Stimulated activated CD8-positive, alpha-beta memory T cell treated with anti-CD3 and anti-CD28 coated beads, Interleukin-7, amount 100 ng/mL, for 1 hour (primary cell): ENCODE measurements at regions not wholly inside any gene's neighbourhood (a gene's known extent, or its start where the extent isn't known, plus 50 kb on each side); places are given as distances from the start of the nearest gene placed in this dataset.

Experiments used
- DNase-seq, 2 donors: peaks; one replicate each; pipeline ENCODE4 v3.0.0-alpha.2; 2020; ENCODE audit warnings: low read depth in 2 of 2

DNA sequence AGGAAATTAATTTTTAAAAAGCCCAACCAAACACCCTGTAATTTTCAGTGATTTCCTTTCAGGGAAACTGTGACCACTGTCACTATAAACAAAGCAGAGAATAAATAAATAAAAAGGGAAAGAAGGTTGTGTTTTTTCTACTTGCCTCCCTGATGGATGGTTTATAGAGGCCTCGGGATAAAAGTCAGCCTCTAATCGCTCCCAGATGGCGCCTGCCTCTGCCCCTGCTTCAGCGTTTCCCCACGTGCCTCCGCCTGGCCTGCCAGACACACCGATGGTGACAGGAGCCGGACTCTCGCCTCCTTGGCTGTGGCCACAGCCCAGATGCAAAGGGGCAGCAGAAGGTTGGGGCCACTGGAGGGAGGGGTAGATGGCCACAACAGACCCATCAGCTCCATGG is 327.7 kb downstream of the CDC5L start:
- DNase-seq = no peak

DNA sequence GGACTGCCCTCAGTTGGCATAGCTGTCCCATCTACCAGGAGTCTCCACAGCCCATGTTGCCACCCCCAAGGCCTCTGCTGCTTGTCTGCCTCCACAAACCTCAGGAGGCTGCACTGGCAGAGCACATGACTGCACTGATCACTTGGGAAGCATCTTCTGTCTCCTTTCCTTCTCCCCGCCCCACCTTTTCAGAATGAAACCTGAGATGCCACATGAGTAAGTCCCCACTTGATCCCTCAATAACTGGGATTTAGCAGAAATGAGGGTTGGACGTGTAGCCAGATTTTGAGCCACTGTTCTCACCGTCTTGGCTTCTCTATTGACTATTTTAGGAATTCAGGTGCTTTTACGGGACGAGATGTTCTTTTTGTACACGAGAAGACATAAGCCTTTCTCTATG is 328.4 kb downstream of the CDC5L start:
- no peak for DNase-seq

DNA sequence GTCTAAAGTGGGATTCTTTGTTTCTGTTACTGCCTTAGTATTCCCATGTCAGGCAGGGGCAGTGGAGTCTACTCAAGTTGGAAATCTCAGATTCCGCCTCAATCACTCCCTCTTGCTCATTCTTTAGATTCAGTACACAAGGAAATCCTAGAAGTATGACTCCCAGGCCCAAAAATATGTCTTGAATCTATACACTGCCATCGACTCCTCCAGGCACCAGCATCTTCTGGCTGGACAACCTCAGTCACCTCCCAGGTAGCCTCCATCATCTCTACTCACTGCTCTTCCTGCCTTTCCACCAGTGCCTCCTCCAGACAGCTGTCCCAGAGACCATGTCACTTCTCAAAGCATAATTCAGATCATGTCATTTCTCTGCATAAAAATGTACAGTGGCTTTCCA is 329.9 kb downstream of the CDC5L start:
- DNase-seq = no peak

DNA sequence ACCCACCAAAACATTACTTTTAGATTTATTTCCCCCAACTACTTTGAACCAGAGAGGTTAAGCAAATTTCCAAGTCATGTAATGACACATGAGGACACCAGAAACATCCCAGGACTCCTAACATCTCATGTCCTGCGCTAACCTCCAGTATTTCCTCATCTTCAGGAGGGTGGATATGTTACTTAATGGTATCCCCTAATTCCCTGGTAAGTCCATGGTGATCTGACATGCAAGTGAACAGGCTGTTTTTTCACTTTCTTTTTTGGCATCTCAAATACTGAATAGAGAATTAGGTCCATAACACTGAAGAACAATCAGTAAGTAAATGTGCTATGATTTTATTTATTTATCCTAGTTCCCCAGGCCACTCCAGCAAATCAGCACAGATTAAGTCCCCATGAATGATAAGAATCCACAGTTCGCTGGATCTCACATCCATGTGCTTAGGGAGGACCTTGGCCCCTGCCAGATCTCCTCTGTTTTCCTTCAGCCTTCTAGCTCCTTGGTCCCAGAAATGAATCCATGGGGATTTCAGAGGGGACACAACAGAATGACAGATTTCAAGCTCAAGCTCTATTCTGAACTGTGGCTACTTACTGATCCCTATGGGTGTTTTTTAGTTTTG is 334.6 kb downstream of the CDC5L start:
- DNase-seq = no peak

DNA sequence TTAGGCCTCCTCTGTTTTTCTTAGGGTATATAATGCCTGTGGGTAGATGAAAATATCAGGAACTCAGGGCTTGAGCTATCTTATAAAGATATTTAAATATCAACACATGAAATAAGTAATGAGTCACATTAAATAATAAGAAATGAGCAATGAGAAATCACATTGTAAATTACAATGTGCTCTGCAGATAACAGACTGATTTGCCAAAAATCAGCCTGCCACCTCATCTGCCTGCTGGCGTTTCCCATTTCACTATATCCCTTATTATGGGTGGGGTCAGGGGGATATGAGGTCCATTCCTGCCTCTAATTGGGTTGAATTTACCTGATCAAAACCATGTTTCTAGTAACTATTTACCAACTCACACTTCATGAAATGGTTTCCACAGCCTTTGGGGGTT is 335.2 kb downstream of the CDC5L start:
- no peak for DNase-seq

DNA sequence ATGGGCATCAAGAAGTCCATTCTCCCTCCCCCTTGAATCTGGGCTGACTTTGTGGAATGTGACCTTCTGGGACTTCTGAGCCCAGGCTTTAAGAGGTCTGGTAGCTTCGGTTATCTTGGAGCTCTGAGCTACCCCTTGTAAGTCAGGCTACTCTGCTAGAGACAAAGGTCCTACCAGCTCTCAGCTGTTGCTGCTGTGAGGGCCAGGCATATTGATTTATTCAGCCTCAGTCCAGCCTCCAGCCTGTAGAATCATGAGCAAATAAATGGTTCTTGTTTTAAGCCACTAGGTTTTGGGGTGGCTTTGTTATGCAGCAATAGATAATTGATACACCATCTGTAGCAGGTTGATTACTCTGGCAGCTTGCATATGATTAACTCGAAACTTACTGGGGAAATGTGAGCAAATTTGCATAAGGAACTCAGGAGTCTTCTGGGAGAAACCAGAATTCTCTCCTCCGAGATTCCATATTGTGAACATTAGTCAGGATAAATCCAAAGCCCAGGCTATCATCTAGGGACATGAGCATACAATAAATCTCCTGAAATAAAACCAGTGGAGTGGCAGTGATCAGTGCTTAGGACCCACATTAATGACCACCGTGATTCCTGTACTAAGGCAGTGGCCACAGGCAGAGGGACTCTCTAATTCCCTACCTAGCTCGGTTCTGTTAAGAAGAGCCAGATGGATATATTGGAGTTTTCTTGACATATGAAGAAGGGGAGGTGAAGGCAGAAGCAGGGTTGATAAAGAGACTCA is 336.1 kb downstream of the CDC5L start:
- DNase-seq = no peak

DNA sequence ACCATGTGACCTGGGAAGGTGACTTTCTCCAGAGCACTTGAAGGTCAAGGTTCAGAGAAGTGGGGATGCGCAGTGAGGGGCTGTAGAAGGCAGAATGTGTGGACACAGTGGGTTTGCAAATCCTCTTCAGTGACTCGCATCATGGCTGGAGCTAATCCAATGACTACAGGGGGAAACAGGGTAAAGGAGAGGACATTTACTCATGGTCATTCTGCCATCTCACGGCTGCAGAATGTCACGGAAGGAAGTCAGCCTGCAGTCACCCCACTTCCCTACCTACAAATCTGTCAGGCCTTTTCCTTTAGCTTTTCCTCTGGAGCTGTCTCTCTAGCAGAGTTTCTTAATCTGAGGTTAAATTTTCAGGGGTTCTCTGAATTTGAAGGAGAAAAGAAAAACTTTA is 337.6 kb downstream of the CDC5L start:
- no peak for DNase-seq

DNA sequence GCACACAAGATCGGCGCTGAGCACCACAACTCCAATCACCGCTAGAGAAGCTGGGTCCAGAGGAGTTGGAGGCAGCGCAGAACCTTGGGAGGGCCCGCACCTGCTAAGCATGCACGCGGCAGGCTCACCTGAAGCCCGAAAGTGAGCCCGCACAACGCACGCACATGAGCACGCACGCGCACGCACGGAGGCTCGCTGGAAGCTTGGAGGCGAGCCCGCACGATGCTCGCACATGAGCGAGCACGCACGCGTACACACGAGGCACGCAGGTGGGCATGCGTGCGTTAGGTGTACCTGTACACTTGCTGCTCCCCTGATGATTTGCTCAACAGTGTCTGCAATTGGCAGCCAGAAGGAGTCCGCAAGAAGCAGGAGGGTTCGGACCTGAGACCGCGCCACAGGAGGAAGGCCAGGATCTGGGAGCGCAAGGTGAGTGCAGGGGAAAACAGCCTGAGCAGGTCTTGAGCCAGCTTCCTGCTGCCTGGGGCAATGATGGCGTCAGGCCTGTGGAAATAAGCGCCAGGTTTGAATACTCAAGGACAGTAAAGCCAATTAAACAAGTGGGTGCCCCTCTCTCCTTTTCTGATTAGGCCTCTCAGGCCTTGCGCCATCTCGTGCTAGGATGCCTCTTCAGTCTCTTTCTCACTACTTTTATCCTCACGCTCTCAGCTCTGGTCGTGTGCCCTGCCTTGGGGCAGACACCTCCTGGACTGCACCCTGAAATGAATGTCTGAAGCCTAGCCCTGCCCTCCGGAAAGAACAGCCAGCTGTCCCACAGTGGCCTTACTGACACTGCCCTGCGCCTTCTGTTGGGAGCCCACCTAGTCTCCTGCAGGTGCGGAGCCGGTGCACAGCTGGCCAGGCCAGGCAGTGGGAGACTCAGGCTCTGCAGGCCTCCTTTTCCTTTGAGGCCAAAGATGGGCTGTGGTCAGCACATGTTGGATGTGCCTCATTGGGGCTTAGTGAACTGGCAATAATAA is 340.4 kb downstream of the CDC5L start:
- no peak for DNase-seq

DNA sequence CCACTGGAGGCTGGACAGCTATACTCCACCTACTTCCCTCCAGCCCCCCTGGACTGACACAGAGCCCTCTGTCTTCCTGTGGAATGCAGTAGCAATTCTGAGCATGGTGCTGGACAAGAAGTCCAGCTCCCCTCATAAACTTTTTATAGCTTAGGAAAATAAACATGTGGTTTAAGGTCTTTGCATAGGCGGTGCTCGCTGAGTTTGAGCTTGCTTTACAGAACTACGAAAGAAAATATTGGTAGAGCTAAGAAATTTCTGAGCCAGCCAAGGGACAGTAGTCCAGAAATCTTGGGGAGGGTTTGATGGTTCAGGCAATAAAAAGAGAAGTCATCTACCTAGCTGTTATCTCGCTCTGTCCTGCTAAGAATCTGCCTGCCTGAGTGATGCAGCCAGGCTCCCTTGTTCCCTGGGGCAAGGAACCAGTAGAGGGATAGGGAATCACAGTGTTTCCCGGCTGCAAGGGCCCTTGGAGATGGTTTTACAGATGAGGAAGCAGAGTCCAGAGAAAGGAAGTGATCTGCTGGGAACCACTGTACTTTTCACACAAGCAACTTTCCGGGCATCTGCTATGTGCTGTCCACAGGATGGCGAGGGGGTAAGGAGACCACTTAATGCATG is 343.4 kb downstream of the CDC5L start:
- no peak for DNase-seq

DNA sequence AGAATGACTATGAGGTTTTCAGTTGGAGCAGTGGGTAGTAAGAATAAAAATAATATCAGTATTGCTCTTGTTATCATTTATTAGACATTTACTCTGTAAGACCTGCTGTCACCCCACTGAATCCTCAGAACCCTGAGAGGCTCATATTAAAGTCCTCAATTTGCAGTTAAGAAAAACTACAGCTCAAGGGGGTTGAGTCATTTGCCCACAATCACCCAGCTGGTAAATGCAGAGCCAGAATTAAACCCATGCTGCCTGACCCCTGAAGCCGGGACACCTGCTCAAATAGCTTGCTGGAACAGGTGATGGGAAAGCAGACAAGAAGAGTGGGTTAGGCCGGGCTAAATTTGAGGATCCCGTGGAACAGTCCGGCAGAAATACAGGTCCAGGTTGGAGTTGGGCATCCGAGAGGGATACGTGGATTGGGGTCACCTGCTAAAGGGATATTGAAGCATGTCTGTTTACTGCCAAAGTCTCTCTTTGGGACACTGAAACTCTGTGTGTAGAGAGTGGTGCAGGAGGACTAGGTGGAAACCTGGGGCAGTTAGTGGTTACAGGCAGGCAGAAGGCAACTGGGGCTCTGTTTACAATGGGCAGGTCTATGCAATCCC is 344.1 kb downstream of the CDC5L start:
- DNase-seq = no peak

DNA sequence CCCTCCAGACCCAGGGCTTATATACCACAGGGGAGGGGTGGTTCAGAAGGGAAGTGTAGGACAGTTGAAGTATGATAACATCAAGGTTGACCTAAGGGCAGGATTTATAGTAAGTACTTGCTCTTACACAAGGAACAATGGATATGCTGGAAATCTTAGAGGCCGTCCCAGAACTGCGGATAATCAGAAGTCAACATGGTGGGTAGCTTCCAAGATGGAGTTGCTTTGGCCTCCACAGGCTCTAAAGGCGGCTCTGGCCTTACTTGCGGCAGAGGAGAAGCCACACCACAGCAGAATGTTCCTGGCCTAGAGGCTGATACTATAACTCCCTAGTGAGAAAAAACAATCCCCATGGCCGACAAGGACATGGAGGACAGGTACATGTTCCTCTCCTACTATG is 344.7 kb downstream of the CDC5L start:
- no peak for DNase-seq

DNA sequence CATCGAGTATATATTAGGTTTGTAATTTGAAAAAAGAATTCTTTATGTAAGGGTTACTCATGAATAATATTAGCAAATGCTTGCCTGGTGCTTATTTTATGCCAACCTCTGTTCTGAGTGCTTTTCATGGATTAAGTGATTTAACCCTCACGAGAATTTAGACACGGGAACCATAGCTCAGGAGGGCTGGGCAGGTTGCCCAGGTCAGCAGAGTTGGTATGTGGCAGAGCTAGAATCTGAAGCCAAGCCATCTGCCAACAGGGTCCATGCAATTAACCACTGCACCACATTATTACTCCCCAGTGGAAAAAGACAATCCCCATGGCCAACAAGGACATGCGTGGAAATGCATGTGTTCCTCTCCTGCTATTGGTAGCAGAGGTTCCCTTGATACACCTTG is 345.6 kb downstream of the CDC5L start:
- DNase-seq = no peak

DNA sequence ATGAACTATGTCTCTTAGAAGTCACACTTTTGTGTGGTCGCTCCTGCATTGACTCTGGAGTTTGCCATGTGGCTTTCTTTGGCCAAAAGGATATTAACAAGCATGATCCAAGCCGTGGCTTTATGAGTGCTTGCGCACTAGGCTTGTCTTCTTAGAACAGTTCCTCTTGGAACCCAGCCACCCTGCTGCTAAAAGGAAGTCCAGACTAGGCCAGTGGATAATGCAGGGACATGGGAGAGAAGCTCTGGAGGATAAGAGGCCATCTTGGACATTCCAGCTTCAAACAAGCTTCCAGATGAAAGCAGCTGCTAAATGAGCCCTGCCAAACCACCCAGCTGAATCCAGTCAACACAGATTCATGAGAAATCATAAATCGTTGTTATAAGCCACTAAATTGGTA is 346.4 kb downstream of the CDC5L start:
- DNase-seq = no peak

DNA sequence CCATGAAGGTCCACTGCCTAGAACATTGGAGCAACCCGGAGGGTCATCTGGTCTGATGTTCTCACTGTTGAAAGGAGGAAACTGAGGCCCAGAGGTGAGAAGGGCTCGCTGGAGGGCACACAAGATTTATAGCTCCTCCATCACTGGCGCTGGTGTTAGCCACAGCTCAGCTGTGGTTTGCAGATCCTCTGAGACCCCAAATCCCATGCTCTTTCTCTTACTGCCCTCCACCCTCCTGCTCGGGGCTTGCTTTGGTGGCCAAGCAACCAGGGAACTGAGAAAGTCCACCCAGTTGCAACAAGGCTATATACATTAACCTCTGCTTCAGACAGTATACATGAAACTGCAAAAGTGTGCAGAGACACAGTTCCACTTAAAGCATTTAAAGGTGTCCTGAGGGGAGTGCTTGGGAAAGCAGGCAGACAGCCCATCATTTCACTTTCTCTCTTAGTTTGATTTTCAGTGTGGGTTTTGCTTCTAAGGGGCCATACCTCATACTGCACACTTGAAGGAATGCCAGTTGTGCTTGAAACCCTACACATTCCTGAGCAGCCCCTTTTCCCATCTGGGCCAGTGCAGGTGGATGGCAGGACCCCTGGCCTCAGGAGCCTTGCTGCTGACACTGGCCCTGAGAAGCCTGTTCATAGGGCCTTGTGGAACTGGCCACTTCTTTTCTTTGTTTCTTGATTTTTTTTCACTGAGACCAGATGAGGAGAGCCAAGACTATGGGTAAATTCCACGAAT is 347.6 kb downstream of the CDC5L start:
- no peak for DNase-seq

DNA sequence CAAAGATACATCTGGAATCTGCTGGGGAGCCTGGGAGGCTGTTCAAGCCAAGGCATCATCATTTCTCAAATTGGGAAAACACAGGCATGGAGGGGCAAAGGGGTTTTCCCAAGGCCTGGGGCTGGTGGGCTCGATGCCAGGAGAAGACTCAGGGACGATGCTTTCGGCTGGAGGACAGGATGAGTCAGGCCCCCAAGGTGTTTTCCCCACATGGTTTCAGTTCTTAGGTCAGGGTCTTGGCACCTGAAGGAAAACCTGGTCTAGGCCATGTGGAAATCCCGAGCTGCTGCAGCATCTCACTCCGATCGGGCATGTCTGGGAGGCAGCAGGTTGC is 348.1 kb downstream of the CDC5L start:
- no peak for DNase-seq

DNA sequence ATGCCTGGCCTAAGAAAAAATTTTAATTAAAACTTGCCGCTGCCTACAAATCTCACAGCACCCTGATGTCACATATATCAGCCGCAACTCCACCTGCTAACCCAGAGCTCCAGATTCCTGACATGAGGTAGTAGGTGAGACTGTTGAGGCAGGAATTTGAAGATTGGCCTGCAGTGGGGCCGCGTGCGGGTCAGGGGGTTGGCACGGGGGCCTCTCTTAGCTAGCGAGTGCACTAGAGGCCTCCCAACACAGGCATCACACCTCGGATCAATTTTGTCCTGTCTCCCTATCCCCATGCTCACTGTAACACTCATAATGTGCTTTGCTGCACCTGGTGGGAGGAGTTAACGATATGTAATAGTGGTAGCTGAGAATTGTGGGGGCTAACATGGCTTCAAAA is 349.8 kb downstream of the CDC5L start:
- no peak for DNase-seq

DNA sequence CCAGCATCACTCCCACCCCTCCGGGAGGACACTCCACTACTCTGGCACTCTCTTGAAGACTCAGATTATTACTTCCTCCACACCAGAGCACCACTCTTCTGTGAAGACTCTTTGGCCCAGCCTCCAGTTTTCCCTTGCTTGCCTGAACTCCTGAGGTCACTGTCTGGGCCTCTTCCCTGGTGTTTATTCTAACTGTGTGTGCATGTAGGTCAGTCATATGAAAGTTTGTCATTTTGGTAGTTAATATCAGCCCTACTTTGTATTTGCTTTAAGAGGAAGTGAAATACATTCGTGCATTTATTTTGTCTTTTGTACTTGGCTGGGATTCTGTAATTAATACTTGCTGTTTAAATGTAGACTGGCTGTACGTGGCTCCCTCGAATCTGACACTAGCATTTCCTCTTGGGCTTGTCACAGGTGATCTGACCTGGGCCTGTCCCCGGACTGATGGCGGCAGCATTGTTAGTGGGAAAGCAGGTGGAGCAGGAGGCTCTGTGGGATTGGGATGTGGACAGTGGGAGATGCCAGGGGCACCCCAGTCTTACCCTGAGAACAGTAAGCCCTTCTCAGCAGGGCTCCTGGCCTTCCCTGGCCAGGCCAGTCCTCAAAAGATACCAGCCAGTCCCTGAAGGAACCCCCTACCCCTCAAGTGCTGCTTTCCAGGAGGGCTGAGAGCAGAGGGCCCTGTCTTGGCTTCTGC is 350.5 kb downstream of the CDC5L start:
- DNase-seq = no peak

DNA sequence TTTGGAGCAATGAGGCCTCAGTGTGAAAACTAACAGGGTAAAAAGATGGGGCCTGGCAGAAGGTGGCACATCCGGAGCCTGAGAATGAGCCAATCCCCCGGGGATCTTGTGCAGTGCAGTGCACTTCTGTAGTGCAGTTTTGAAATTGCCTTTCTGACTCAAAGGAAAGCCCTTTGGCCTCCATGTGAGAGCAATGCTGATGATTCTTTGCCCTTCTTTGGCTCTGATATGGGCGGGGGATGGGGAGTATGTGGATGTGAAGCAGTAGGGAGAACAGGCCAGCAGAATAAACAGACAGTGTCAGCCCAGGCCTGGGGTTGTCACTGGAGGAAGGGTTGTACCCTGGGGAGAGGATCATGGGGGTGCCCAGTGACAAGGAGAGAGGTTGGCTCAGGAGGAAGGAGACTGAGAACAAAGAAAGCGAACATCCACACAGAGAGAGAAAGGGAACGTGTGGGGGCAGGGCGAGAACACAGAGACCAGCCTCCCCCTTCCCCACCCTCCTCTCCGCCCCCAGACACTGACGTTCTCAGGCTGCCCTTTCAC is 351.2 kb downstream of the CDC5L start:
- DNase-seq = no peak

DNA sequence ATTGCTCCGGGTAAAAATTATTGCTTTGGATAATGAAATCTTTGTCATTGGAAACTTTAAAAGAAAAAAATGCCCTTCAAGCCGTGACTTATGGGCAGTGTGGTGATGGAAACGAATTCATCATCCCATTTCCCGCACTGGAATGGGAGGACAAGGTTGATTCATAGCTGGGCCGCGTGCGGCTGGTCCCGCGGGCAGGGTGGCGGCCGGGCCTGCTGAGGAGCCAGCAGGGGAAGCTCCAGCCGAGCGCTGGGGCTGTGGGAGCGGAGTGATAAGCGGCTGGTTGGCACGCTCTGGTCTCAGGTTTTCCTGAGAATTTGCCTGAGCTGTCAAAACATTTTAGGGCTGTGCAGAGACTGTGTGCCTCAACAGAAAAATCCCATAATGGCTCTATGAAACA is 351.7 kb downstream of the CDC5L start:
- DNase-seq = no peak

DNA sequence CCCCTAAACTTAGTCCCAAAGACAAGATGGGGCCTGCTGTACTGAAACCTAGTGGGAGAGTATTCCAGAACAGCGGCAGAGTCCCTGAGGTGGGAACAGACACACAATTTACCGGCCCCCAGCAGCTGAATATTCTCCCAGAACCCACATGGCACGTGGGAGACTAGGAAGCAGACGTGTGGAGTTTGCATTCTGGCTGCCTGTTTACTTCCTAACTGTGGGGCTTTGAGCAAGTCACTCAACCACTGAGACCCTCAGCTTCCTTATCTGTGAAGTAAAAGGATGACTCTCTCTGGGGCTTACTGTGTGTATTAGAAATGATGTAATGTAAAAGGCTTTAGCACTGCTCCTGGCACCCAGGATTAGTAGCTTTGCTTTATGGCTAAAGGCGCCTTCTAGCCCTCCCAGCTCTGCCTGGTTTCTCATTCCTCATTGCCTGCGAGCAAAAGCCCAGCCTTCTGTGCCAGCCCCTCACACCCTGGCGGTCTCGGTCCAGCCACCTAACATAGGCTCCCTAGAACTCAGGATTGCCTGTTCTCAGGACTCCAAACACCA is 353.1 kb downstream of the CDC5L start:
- DNase-seq = no peak
